ENCODE measurements at regions not wholly inside any gene's neighbourhood (a gene's known extent, or its start where the extent isn't known, plus 50 kb on each side); places are given as distances from the start of the nearest gene placed in this dataset.

- ATAC-seq, result no peak
- TF ChIP-seq ZC3H10 (CRISPR knock-in tag; IDR thresholded peaks at IDR 0.05) (no peak), TOX (CRISPR knock-in tag; IDR thresholded peaks at IDR 0.05; ENCODE audit: borderline replicate concordance) (no peak), SNAI2 (CRISPR knock-in tag; IDR thresholded peaks at IDR 0.05) (no peak), GLIS3 (CRISPR knock-in tag; IDR thresholded peaks at IDR 0.05) (no peak), OSR1 (CRISPR knock-in tag; IDR thresholded peaks at IDR 0.05) (no peak), ZFP3 (CRISPR knock-in tag; IDR thresholded peaks at IDR 0.05) (no peak), ISL1 (CRISPR knock-in tag; IDR thresholded peaks at IDR 0.05) (no peak), RARB (CRISPR knock-in tag; IDR thresholded peaks at IDR 0.05) (no peak), ZNF70 (CRISPR knock-in tag; IDR thresholded peaks at IDR 0.05) (no peak), ESRRG (CRISPR knock-in tag; IDR thresholded peaks at IDR 0.05) (no peak), POU6F1 (CRISPR knock-in tag; IDR thresholded peaks at IDR 0.05; ENCODE audit: borderline replicate concordance, low read depth) (no peak)
- TF ChIP-seq, protein P1, sequence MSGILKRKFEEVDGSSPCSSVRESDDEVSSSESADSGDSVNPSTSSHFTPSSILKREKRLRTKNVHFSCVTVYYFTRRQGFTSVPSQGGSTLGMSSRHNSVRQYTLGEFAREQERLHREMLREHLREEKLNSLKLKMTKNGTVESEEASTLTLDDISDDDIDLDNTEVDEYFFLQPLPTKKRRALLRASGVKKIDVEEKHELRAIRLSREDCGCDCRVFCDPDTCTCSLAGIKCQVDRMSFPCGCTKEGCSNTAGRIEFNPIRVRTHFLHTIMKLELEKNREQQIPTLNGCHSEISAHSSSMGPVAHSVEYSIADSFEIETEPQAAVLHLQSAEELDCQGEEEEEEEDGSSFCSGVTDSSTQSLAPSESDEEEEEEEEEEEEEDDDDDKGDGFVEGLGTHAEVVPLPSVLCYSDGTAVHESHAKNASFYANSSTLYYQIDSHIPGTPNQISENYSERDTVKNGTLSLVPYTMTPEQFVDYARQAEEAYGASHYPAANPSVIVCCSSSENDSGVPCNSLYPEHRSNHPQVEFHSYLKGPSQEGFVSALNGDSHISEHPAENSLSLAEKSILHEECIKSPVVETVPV (CRISPR knock-in tag; IDR thresholded peaks at IDR 0.05), result no peak
Measured at GRCh38 chr5:88999853-89000252, 116.9 kb upstream of the MEF2C start.

- ATAC-seq, result no peak
- TF ChIP-seq RARB (CRISPR knock-in tag; IDR thresholded peaks at IDR 0.05), result no peak
- TF ChIP-seq ESRRG (CRISPR knock-in tag; IDR thresholded peaks at IDR 0.05), result no peak
- no peak for TF ChIP-seq ZFP3 (CRISPR knock-in tag; IDR thresholded peaks at IDR 0.05)
- TF ChIP-seq, protein P2, sequence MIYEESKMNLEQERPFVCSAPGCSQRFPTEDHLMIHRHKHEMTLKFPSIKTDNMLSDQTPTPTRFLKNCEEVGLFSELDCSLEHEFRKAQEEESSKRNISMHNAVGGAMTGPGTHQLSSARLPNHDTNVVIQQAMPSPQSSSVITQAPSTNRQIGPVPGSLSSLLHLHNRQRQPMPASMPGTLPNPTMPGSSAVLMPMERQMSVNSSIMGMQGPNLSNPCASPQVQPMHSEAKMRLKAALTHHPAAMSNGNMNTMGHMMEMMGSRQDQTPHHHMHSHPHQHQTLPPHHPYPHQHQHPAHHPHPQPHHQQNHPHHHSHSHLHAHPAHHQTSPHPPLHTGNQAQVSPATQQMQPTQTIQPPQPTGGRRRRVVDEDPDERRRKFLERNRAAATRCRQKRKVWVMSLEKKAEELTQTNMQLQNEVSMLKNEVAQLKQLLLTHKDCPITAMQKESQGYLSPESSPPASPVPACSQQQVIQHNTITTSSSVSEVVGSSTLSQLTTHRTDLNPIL (CRISPR knock-in tag; IDR thresholded peaks at IDR 0.05; ENCODE audit: low read depth), result no peak
- TF ChIP-seq ZNF565 (CRISPR knock-in tag; conservative IDR thresholded peaks at IDR 0.05; ENCODE audit: low read depth), result no peak
- no peak for TF ChIP-seq PATZ1 (CRISPR knock-in tag; IDR thresholded peaks at IDR 0.05; ENCODE audit: borderline replicate concordance)
- no peak for TF ChIP-seq SNAI2 (CRISPR knock-in tag; IDR thresholded peaks at IDR 0.05)
Measured at GRCh38 chr5:88997937-88998336, 115.0 kb upstream of the MEF2C start.

- TF ChIP-seq TOX (CRISPR knock-in tag; IDR thresholded peaks at IDR 0.05; ENCODE audit: borderline replicate concordance) (no peak), PPARA (CRISPR knock-in tag; IDR thresholded peaks at IDR 0.05; ENCODE audit: borderline replicate concordance) (no peak), ZFP30 (CRISPR knock-in tag; IDR thresholded peaks at IDR 0.05) (no peak), ZC3H10 (CRISPR knock-in tag; IDR thresholded peaks at IDR 0.05) (no peak), ZFP3 (CRISPR knock-in tag; IDR thresholded peaks at IDR 0.05) (no peak), ZNF8 (CRISPR knock-in tag; IDR thresholded peaks at IDR 0.05) (no peak), ESRRG (CRISPR knock-in tag; IDR thresholded peaks at IDR 0.05) (no peak), ZNF70 (CRISPR knock-in tag; IDR thresholded peaks at IDR 0.05) (no peak), ISL1 (CRISPR knock-in tag; IDR thresholded peaks at IDR 0.05) (no peak)
- ATAC-seq, result no peak
Measured at GRCh38 chr5:88984040-88984439, 101.1 kb upstream of the MEF2C start.

GRCh38 chr5:88979726-88980125, 96.7 kb upstream of the MEF2C start:
- TF ChIP-seq SNAI2 (CRISPR knock-in tag; IDR thresholded peaks at IDR 0.05) (no peak), ZNF8 (CRISPR knock-in tag; IDR thresholded peaks at IDR 0.05) (no peak), POU6F1 (CRISPR knock-in tag; IDR thresholded peaks at IDR 0.05; ENCODE audit: borderline replicate concordance, low read depth) (no peak), ZFP30 (CRISPR knock-in tag; IDR thresholded peaks at IDR 0.05) (no peak)
- ATAC-seq, result no peak

DNA sequence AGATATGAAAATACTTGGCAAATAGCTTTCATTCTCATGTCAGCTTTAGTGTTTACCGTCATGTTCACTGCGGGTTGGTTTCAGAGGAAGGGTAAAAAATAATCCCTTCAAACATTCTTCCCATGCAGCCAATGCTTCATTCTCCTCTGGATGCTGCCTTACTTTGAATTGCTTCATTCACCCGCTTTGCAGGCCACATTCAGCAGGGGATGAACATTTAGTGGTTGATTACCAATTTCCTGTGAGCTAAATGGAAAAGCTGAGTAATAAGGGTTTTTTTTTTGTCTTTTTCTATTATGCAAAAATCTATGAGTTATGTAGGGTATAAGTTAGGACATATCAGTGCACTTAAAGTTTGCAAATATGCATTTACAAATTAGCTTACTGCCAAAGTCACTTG, 96.3 kb upstream of the MEF2C start:
- no peak for TF ChIP-seq BACH2 (CRISPR knock-in tag; IDR thresholded peaks at IDR 0.05; ENCODE audit: borderline replicate concordance)
- no peak for TF ChIP-seq TOX (CRISPR knock-in tag; IDR thresholded peaks at IDR 0.05; ENCODE audit: borderline replicate concordance)
- TF ChIP-seq ZFP30 (CRISPR knock-in tag; IDR thresholded peaks at IDR 0.05), result no peak
- no peak for TF ChIP-seq RARB (CRISPR knock-in tag; IDR thresholded peaks at IDR 0.05)
- TF ChIP-seq SNAI2 (CRISPR knock-in tag; IDR thresholded peaks at IDR 0.05), result no peak
- TF ChIP-seq ZNF70 (CRISPR knock-in tag; IDR thresholded peaks at IDR 0.05), result no peak
- TF ChIP-seq, protein P2 (CRISPR knock-in tag; IDR thresholded peaks at IDR 0.05; ENCODE audit: low read depth), result no peak
- TF ChIP-seq OSR1 (CRISPR knock-in tag; IDR thresholded peaks at IDR 0.05), result no peak
- TF ChIP-seq ZNF565 (CRISPR knock-in tag; conservative IDR thresholded peaks at IDR 0.05; ENCODE audit: low read depth), result no peak
- no peak for TF ChIP-seq PATZ1 (CRISPR knock-in tag; IDR thresholded peaks at IDR 0.05; ENCODE audit: borderline replicate concordance)
- TF ChIP-seq ZFP3 (CRISPR knock-in tag; IDR thresholded peaks at IDR 0.05), result no peak
- no peak for TF ChIP-seq ZC3H10 (CRISPR knock-in tag; IDR thresholded peaks at IDR 0.05)
- TF ChIP-seq, protein P1 (CRISPR knock-in tag; IDR thresholded peaks at IDR 0.05), result no peak
- no peak for ATAC-seq
